Epithelial cell of esophagus (primary cell): ENCODE measurements at regions not wholly inside any gene's neighbourhood (a gene's known extent, or its start where the extent isn't known, plus 50 kb on each side); places are given as distances from the start of the nearest gene placed in this dataset.
"Not testable (repeated sequence)": the region's sequence is repeated elsewhere in the genome, so short reads cannot be mapped to it uniquely, and the experiment has no call there.

Experiments
- DNase-seq: peaks from one replicate; pipeline ENCODE4 v3.0.0; 2010; ENCODE audit warnings: low read depth
- H3K4me3 ChIP-seq: 2 replicates; pipeline ENCODE4 v1.5.1; 2011; ENCODE audit warnings: mild to moderate bottlenecking, low read length, control low read depth
- CTCF ChIP-seq: IDR thresholded peaks from 2 replicates; pipeline ENCODE4 v1.5.1; 2011; ENCODE audit warnings: low read depth, mild to moderate bottlenecking, low read length, control low read depth, inconsistent platforms; ENCODE audit not compliant: insufficient read depth; ENCODE audit errors: missing control alignments

DNA sequence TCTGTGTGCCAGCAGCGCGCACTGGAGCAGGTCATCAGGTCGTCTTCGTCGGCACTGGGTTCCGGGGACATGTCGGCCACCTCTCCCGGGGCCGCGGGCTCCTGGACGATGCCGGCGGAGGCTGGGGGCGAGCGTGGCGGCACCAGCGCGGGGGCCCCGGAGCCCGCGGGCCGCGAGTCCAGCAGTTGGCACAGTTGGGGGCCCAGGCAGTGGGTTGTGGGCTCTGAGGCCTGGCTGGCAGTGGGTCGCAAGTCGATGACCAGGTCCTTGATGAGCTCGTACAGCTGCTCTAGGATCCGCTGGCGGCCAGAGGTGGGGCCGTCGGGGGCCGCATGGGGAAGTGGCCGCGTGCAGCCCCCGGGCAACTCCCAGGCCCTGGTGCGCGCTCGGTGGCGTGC lies 300.5 kb downstream of the CCDC74A start:
- no peak for DNase-seq
- TF ChIP-seq CTCF = no peak
- no peak overlapping the region for H3K4me3 ChIP-seq

DNA sequence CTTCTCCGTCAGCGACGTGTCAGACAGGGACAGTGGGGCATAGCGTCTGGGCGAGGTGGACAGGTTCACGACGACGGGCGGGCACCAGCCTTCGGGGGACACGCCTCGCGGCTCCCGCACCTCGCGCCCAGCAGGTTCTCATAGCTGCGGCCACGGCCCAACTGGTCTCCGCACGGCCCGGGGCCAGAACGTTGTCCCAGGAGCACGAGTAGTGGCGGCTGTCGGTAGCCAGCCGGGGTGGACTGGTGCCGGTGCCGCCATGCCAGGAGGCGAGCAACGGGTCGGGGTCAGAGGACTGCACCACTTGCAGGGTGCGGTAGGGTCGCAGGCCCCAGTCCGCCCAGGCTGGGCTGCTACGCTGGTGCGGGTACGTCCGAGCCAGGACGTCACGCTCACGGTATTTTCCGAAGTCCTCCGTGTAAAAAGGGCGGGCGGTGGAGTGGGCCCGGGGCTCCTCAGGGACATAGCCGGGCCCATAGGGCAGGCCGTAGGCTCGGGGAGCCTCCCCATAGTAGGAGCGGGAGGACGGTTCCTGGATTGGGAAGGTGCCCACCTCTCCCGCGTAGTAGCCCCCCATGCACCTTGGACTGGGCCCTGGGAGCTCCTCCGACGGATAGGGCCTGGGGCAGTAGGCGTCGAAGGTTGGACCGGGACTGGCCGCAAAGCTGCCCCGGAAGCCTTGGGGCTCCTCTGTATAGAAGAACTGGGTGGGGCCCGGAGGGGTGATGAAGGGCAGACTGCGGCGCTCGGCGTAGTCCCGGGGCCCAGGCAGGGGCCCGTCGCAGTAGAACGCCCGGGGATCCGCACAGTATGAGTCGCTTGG lies 301.2 kb downstream of the CCDC74A start:
- H3K4me3 ChIP-seq, DNase-seq: not testable (repeated sequence)

GRCh38 chr2:131829456-131830241 lies 302.0 kb downstream of the CCDC74A start:
- DNase-seq, H3K4me3 ChIP-seq: not testable (repeated sequence)

DNA sequence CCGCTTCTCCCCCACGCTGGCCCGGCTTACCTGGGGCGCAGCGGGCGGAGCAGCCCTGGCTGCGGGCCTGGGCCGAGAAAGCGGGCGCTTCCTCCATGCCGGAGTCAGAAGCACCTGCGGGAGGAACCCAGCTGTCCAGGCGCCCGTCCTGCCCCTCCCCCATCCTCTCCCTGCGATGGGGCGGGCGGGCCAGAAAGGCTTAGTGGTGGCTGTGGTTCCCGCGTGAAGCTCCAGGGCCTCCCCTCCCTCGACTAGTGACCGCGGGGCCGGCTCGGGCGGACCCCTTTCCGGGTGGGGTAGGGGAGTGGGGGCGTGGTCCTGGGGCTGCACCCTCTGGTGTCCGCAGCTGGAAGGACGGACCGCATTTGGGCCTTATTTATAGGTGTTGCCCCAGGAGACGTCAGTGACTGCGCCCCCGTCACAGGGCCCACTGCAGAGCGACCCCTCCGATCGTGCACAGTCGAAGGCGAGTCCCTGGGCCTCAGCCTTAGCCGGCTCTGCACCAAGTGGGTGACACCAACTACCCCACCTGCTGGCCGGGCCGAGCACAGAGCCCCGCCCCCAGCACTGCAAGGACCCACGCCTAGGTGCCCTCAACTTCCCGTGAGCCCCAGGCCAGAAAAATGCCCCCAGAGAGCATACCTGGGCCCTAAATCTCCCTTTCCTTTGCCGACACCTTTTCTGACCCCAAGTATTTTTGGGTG lies 302.7 kb downstream of the CCDC74A start:
- DNase-seq, H3K4me3 ChIP-seq: not testable (repeated sequence)

DNA sequence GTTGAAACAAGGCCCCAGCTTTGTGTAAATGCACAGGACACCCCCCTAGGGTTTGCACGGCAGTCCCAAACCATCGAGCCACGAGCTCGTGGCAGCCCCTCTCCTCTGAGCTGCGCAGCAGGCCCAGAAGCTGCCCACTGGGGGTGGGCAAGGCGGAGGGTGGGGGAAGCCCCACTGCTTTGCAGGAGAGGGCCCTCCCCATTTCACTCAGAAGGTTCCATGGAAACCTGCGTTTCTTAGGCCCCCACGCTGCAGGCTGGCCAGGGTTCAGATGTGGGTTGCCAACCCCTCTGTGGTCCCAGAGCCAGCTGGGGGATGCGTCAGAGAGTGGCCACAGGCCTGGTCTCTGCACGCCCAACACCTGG lies 303.2 kb downstream of the CCDC74A start:
- not testable (repeated sequence) for H3K4me3 ChIP-seq, DNase-seq

DNA sequence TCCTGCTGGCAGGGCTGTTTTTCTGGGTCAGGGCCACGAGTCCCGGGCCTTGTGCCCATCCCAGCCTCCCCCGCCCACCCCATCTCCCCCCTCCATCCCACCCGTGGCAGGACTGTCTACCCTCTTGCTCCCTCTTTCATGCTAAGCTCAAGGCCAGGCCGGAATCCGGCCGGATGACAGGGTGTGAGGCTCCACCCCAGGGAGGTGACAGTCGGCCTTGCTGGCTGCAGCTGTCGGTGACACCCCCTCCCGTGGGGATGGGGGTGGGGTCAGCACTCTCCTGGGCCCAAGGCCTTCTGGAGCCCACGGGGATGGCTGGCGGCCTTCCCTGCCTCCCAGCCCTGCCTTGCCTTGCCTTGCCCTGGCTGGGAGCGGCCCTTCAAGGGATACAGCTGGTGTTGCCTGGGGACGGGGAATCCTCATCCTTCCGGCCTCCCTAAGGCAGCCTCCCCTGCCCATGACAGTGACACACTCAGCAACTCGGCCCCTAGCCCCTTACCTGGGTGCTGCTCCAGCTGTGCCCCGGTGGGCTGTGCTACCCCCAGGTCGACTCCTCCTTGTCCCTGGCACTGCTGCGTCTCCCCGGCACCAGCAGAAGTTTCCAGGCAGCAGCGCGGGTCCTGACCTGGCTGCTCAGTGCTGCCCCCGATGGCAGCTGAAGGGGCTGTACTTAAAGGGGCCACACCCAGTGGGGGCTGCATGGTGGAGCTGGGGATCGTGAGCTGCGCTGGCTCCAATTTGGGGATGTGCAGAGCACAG lies 303.9 kb downstream of the CCDC74A start:
- H3K4me3 ChIP-seq, DNase-seq: not testable (repeated sequence)

DNA sequence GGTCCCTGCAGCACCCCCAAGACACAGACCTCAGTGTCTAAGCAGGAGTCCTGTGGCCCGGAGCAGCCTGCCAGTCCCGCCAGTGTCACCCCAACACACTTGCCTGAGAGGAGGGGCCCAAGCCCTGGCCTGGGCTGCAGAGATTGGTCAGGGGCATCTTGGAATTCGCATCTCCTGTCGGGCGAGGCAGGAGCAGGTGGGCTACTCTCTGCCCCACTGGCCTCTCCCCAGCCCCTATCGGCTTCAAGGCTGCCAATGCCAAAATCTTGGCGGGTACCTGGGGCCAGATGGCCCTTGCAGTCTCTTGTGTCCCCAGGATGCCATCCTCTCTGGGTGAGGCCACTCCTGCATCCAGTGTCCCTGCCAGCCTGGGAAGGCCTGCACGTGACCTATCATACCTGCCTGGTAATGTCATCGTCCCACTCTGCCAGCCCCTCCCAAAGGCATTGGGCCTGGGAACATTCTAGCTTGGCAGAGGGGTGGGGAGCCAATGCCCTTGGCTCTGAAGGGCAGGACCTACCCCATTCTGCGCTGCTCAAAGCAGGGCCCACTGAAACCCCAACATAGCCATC lies 304.6 kb downstream of the CCDC74A start:
- DNase-seq, H3K4me3 ChIP-seq: not testable (repeated sequence)

DNA sequence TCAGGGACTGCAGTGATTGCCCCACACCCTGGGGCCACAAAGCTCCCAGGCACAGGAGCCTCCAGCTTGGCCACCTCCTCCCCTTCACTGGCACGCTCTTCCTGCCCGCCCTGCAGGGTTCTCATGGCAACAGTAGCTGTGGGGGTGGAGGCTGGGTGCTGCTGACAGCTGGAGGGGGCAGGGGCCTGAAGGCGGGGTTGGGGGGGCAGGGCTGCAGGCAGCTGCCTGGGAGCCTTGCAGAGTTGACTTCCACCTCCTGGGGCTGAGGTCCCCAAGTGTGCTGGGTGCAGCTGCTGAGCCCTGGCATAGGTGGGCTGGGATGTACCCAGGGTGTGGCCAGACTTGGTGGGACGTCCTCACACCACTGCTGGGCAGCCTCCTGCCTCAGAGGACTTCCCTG lies 305.2 kb downstream of the CCDC74A start:
- not testable (repeated sequence) for H3K4me3 ChIP-seq, DNase-seq

GRCh38 chr2:131833367-131834202 lies 305.9 kb downstream of the CCDC74A start:
- DNase-seq, H3K4me3 ChIP-seq: not testable (repeated sequence)

DNA sequence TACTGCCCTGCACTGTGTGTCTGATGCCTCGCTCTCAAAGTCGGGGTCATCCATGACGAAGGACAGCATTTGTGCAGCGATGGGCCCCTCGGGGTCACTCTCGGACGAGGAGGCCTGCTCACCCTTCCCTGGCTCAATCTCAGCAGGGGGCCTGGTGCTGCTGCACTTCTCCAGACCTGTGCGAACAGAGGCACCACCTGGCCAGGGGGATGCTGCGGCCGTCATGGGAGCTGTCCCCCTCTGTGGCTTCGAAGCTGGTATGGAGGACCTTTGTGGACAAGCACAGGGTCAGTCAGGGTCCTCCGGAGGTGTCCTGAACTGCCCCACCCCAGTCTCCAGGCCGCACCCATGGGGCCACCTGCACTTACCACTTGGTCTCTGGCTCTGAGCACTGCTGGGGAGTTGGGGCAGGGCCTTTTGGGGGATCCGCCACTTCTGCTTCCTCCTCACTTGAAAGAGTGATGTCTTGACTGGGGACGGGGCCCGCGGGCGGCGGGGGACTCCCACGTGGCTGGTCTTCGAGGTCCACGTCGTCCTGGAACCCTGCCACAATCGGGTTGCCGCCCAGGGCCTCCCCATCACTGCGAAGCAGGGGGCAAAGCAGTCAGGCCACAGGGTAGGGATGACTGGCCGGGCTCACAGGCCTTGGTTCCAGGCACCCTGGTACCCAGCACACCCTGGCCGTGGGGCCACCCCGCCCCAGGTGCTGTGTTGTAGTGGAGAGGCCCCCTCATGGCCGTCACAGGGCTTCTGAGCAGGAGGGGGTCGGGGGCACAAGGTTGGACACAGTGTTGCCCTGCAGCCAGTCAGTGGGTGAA lies 306.7 kb downstream of the CCDC74A start:
- not testable (repeated sequence) for H3K4me3 ChIP-seq, DNase-seq

GRCh38 chr2:131835022-131835421 lies 307.3 kb downstream of the CCDC74A start:
- not testable (repeated sequence) for DNase-seq, H3K4me3 ChIP-seq
